Calu3 (cell line): ENCODE measurements at regions not wholly inside any gene's neighbourhood (a gene's known extent, or its start where the extent isn't known, plus 50 kb on each side); places are given as distances from the start of the nearest gene placed in this dataset.

ENCODE experiments used
- BruUV-seq: library from RNA; stranded (reverse); fragments of 400-500 nt; replicated peaks from 2 replicates; lab custom pipeline; 2021; lab: Mats Ljungman, UMichigan
- CTCF ChIA-PET: fragments of 300-600 bp; sonication (Branson Sonifier 250); formaldehyde crosslinking; loops from one replicate; lab custom pipeline; 2022; ENCODE audit warnings: antibody characterized with exemption; lab: Charles Lee
- DNase-seq: peaks from one replicate; pipeline ENCODE4 v3.0.0; 2022
- H3K27ac Mint-ChIP-seq: one replicate; pipeline ENCODE4 v1.8.0; 2022; ENCODE audit warnings: mixed read lengths; ENCODE audit not compliant: unreplicated experiment
- H3K27me3 Mint-ChIP-seq: one replicate; pipeline ENCODE4 v1.8.0; 2022; ENCODE audit warnings: mixed read lengths; ENCODE audit not compliant: unreplicated experiment
- H3K36me3 Mint-ChIP-seq: one replicate; pipeline ENCODE4 v1.8.0; 2022; ENCODE audit warnings: mild to moderate bottlenecking, moderate library complexity, mixed read lengths; ENCODE audit not compliant: insufficient read depth, unreplicated experiment
- H3K4me1 Mint-ChIP-seq: one replicate; pipeline ENCODE4 v1.8.0; 2022; ENCODE audit warnings: mild to moderate bottlenecking, low read depth, mixed read lengths; ENCODE audit not compliant: unreplicated experiment
- H3K4me3 Mint-ChIP-seq: one replicate; pipeline ENCODE4 v1.8.0; 2022; ENCODE audit warnings: mild to moderate bottlenecking, low read depth, moderate library complexity, mixed read lengths; ENCODE audit not compliant: unreplicated experiment
- H3K9me3 Mint-ChIP-seq: one replicate; pipeline ENCODE4 v1.8.0; 2022; ENCODE audit warnings: low read depth, mixed read lengths; ENCODE audit not compliant: unreplicated experiment
- intact Hi-C: fragments of 100-400 bp; cut with micrococcal nuclease; formaldehyde crosslinking; loops from one replicate; pipeline ENCODE4 v1.10.0; 2022; ENCODE audit not compliant: unreplicated experiment
- TF ChIP-seq, protein P1 (sequence below): fragments of 200-600 bp; IDR thresholded peaks from one replicate; pipeline ENCODE4 v1.8.0; 2022; ENCODE audit warnings: antibody characterized with exemption; ENCODE audit not compliant: unreplicated experiment

DNA sequence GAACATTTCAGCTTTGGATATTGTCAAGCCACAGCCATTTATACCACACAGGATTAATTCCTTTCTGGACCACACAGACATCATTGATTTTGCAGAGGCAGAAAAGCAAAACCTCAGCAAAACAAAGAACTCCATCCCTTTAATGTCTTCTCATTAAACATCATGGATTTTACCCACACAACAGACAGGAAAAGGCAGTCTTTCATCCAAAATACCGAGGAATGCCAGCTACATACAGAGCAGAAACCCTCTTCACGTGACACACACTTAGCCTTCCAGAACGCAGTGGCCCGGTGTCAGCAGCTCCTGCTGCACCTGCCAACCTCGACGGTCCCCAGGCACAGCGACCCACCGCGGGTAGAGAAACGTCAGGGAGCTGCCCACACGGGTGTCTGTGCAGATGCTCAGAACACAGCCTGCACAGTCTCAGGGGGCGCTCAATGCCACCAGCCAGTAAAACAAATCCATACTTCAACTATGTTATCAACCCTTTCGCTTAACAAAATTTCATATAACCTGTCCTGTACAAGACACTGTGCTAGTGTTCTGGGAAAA is 304.5 kb downstream of the EIPR1 start:
- BruUV-seq = no TSS peak
- Mint-ChIP-seq H3K9me3 (peaks cover 2% of the 10 kb centered on the region), H3K36me3 (no peaks in the 10 kb centered on the region), H3K4me1 (no peaks in the 10 kb centered on the region), H3K27ac (no peak overlapping the region), H3K4me3 (no peak overlapping the region), H3K27me3 (no peaks in the 10 kb centered on the region)
- no peak for DNase-seq
- CTCF ChIA-PET = no interaction called here
- intact Hi-C loops = no loop called here
- TF ChIP-seq, protein P1, sequence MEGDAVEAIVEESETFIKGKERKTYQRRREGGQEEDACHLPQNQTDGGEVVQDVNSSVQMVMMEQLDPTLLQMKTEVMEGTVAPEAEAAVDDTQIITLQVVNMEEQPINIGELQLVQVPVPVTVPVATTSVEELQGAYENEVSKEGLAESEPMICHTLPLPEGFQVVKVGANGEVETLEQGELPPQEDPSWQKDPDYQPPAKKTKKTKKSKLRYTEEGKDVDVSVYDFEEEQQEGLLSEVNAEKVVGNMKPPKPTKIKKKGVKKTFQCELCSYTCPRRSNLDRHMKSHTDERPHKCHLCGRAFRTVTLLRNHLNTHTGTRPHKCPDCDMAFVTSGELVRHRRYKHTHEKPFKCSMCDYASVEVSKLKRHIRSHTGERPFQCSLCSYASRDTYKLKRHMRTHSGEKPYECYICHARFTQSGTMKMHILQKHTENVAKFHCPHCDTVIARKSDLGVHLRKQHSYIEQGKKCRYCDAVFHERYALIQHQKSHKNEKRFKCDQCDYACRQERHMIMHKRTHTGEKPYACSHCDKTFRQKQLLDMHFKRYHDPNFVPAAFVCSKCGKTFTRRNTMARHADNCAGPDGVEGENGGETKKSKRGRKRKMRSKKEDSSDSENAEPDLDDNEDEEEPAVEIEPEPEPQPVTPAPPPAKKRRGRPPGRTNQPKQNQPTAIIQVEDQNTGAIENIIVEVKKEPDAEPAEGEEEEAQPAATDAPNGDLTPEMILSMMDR = no peak

GRCh38 chr2:3071685-3072263 is 305.8 kb downstream of the EIPR1 start:
- TF ChIP-seq, protein P1 = no peak
- no TSS peak for BruUV-seq
- CTCF ChIA-PET = no interaction called here
- DNase-seq = no peak
- Mint-ChIP-seq H3K27me3 (no peaks in the 10 kb centered on the region), H3K9me3 (peaks cover 2% of the 10 kb centered on the region), H3K27ac (no peak overlapping the region), H3K4me3 (no peak overlapping the region), H3K36me3 (no peaks in the 10 kb centered on the region), H3K4me1 (no peaks in the 10 kb centered on the region)
- intact Hi-C loops = no loop called here

DNA sequence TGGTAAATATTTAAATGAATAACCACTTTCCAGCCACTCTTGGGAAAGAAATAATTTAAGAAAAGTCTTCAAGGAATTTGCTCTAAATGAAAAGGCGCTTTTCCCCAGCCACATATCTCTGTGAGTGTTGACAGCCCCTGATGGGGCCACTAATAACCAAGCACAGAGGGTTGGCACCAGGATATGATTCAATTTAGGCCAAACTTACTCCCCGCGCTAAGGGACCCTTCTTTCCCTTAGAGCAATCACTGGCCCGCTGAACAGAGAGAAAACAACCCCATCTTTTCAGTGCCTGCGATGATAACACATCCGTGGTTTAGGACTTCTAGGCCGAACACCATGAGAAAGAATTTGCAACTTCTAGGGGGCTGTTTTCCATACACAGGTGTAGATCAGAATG is 310.8 kb downstream of the EIPR1 start:
- Mint-ChIP-seq H3K27me3 (no peaks in the 10 kb centered on the region), H3K36me3 (no peaks in the 10 kb centered on the region), H3K9me3 (peaks cover 8% of the 10 kb centered on the region), H3K4me1 (no peaks in the 10 kb centered on the region), H3K27ac (no peak overlapping the region), H3K4me3 (no peak overlapping the region)
- CTCF ChIA-PET = no interaction called here
- BruUV-seq = no TSS peak
- DNase-seq = no peak
- TF ChIP-seq, protein P1 = no peak
- intact Hi-C loops = no loop called here

GRCh38 chr2:3065928-3066327 is 311.7 kb downstream of the EIPR1 start:
- CTCF ChIA-PET = no interaction called here
- TF ChIP-seq, protein P1 = no peak
- Mint-ChIP-seq H3K4me3 (no peak overlapping the region), H3K36me3 (no peaks in the 10 kb centered on the region), H3K4me1 (no peaks in the 10 kb centered on the region), H3K27me3 (no peaks in the 10 kb centered on the region), H3K9me3 (peaks cover 8% of the 10 kb centered on the region), H3K27ac (no peak overlapping the region)
- no TSS peak for BruUV-seq
- no peak for DNase-seq
- intact Hi-C loops = no loop called here
